ENCODE measurements at regions not wholly inside any gene's neighbourhood (a gene's known extent, or its start where the extent isn't known, plus 50 kb on each side); places are given as distances from the start of the nearest gene placed in this dataset.

DNA sequence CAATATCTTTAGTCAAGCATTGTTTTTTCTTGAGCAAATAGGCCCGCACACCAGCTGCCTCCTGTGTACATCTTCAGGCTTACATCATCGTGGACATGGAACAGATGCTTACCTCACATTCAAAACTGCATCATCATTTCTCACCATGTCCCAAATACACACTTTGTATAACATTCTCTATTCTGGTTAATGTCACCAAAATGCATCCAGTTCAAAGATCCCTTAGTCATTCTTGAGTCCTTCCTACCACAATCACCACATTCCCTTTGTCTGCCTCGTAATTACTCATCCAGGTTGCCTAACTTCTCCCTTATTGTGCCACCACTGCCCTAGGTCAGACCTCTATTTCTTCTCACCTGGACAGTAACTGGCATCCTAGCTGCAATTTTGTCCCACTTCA is 373.7 kb upstream of the GALNT5 start:
- Histone ChIP-seq H3K14ac (replicated peaks; ENCODE audit: low read depth, low read length) (no peak overlapping the region), H2AK9ac (replicated peaks; ENCODE audit: low read depth, low read length, poor library complexity) (no peak overlapping the region), H3K4me1 (ENCODE audit: control insufficient read depth, insufficient read depth, low read length) (no peaks in the 10 kb centered on the region), H2AFZ (replicated peaks; ENCODE audit: low read length, poor library complexity) (no peak overlapping the region), H3K9me1 (ENCODE audit: insufficient read depth, low read length) (no peaks in the 10 kb centered on the region), H3K18ac (ENCODE audit: low read depth, low read length) (no peak overlapping the region), H3K4me3 (ENCODE audit: insufficient read depth, low read depth, low read length) (no peak overlapping the region), H2BK5ac (ENCODE audit: low read depth, low read length, poor library complexity, severe bottlenecking) (no peak overlapping the region), H2BK120ac (ENCODE audit: low read depth, low read length) (no peak overlapping the region), H3K4me2 (ENCODE audit: low read depth, low read length) (no peak overlapping the region), H3K27ac (ENCODE audit: insufficient read depth, low read length) (no peak overlapping the region), H3K4ac (ENCODE audit: low read depth, low read length) (no peak overlapping the region), H3K36me3 (ENCODE audit: control insufficient read depth, insufficient read depth, low read length) (no peaks in the 10 kb centered on the region), H2BK20ac (ENCODE audit: low read depth, low read length) (no peak overlapping the region), H4K20me1 (ENCODE audit: insufficient read depth, low read length) (no peaks in the 10 kb centered on the region), H2AK5ac (ENCODE audit: low read depth, low read length) (no peak overlapping the region), H3K9me3 (ENCODE audit: control insufficient read depth, insufficient read depth, low read length) (no peaks in the 10 kb centered on the region), H4K8ac (ENCODE audit: low read depth in 2 of 2, low read length in 2 of 2) (no peak overlapping the region), H3K23ac (ENCODE audit: low read depth, low read length) (no peak overlapping the region), H2BK15ac (ENCODE audit: low read depth, low read length) (no peak overlapping the region), H4K5ac (ENCODE audit: low read depth, low read length) (no peak overlapping the region), H3K79me1 (ENCODE audit: low read depth in 1 of 2, low read length in 2 of 2) (no peaks in the 10 kb centered on the region), H4K91ac (ENCODE audit: insufficient read depth, low read depth, low read length) (no peak overlapping the region), H3K56ac (ENCODE audit: extremely low read depth, insufficient read depth, low read length) (no peak overlapping the region), H3K9ac (ENCODE audit: low read depth, low read length) (no peak overlapping the region), H3K27me3 (ENCODE audit: control insufficient read depth, insufficient read depth, low read length) (no peaks in the 10 kb centered on the region)
- BruUV-seq (replicated peaks) = no TSS peak
- DNase-seq (peak; percentile 62), ATAC-seq (ENCODE audit: low read depth) (no peak)
- dilution Hi-C loops (cut with HindIII; ENCODE audit: low sequenced_read_pairs, unreplicated experiment) = no loop called here
- WGBS, 2 experiments (ENCODE audit: extremely low coverage in 2 of 2, insufficient read length in 1 of 2) = 93% methylated on average over 3 of the region's 3 CpGs; no CpG with 5 or more reads in 1 of the 2 experiments
- TF ChIP-seq FOS (IDR thresholded peaks at IDR 0.05; ENCODE audit: low read depth, low read length) (no peak), CEBPB (IDR thresholded peaks at IDR 0.05; ENCODE audit: low read depth, low read length) (peak; percentile 78), NFE2L2 (IDR thresholded peaks at IDR 0.05; ENCODE audit: low read depth, low read length) (peak; percentile 38; the same call in 1 of the 2 replicates)
- POLR2A ChIA-PET (ENCODE audit: unreplicated experiment) = no interaction called here
- intact Hi-C loops (cut with micrococcal nuclease) = no loop called here
- in situ Hi-C loops (cut with MboI; ENCODE audit: low sequenced_read_pairs) = no loop called here
- CTCF ChIA-PET = no interaction called here

Data from IMR-90 (cell line).